HL-60 (cell line): ENCODE measurements at regions not wholly inside any gene's neighbourhood (a gene's known extent, or its start where the extent isn't known, plus 50 kb on each side); places are given as distances from the start of the nearest gene placed in this dataset.

Source experiments
- DNase-seq, 2 experiments: peaks; one replicate each; pipeline ENCODE4 v3.0.0-alpha.2; 2010 to 2020; ENCODE audit warnings: low read depth in 1 of 2, low spot score in 1 of 2
- H3K27ac ChIP-seq: fragments of 250-450 bp; sonication (Bioruptor Pico); replicated peaks from 2 replicates; pipeline ENCODE4 v1.5.1; 2020; ENCODE audit warnings: mild to moderate bottlenecking, moderate library complexity
- H3K27me3 ChIP-seq: fragments of 250-450 bp; sonication (Bioruptor Pico); 2 replicates; pipeline ENCODE4 v1.5.1; 2021; ENCODE audit warnings: mild to moderate bottlenecking, moderate library complexity; ENCODE audit not compliant: insufficient read depth, poor library complexity, severe bottlenecking
- H3K4me3 ChIP-seq: replicated peaks from 2 replicates; pipeline ENCODE4 v1.5.1; 2011; ENCODE audit warnings: mild to moderate bottlenecking, control low read depth, low read length; ENCODE audit not compliant: insufficient read depth
- CTCF ChIP-seq: IDR thresholded peaks from one replicate; pipeline ENCODE4 v1.5.1; 2011; ENCODE audit warnings: low read length, control low read depth, inconsistent platforms; ENCODE audit not compliant: insufficient read depth
- GABPA ChIP-seq: IDR thresholded peaks from 2 replicates; pipeline ENCODE4 v1.6.1; 2012; ENCODE audit warnings: low read depth
- POLR2AphosphoS5 ChIP-seq: IDR thresholded peaks from 2 replicates; pipeline ENCODE4 v1.6.1; 2012; ENCODE audit warnings: low read depth
- REST ChIP-seq: IDR thresholded peaks from 2 replicates; pipeline ENCODE4 v1.6.1; 2012; ENCODE audit warnings: low read depth; ENCODE audit not compliant: insufficient replicate concordance
- SPI1 ChIP-seq: IDR thresholded peaks from 2 replicates; pipeline ENCODE4 v1.6.1; 2012; ENCODE audit warnings: low read depth, mild to moderate bottlenecking, borderline replicate concordance

GRCh38 chr7:16270844-16271243, 150.5 kb downstream of the CRPPA start:
- no peak overlapping the region for H3K27ac ChIP-seq
- no peak for DNase-seq
- no peak for TF ChIP-seq SPI1
- TF ChIP-seq CTCF, result no peak
- TF ChIP-seq POLR2AphosphoS5, result no peak
- no peak for TF ChIP-seq REST
- TF ChIP-seq GABPA, result no peak

GRCh38 chr7:16268821-16269768, 152.2 kb downstream of the CRPPA start:
- TF ChIP-seq CTCF, result no peak
- peak; percentile 24; the same call in 1 of the 2 replicates for TF ChIP-seq POLR2AphosphoS5
- no peak overlapping the region for H3K4me3 ChIP-seq
- no peak overlapping the region for H3K27ac ChIP-seq
- peak in 1 of 2 experiments; percentile 1 for DNase-seq
- no peaks in the 10 kb centered on the region for H3K27me3 ChIP-seq

More at GRCh38 chr7:16270844-16271243, 150.5 kb downstream of the CRPPA start:
- no peak overlapping the region for H3K4me3 ChIP-seq
- no peaks in the 10 kb centered on the region for H3K27me3 ChIP-seq

GRCh38 chr7:16267953-16268820, 153.2 kb downstream of the CRPPA start:
- no peak for DNase-seq
- H3K27me3 ChIP-seq, result no peaks in the 10 kb centered on the region
- no peak for TF ChIP-seq GABPA
- TF ChIP-seq SPI1, result no peak
- TF ChIP-seq REST, result no peak
- TF ChIP-seq POLR2AphosphoS5, result no peak
- TF ChIP-seq CTCF, result no peak

More at GRCh38 chr7:16267953-16268820, 153.2 kb downstream of the CRPPA start:
- Histone ChIP-seq H3K4me3 (no peak overlapping the region), H3K27ac (no peak overlapping the region)
